Hematopoietic multipotent progenitor cell treated with erythropoietin and hydrocortisone succinate and interleukin-3 and kit ligand, for 4 days (in vitro differentiated cells): ENCODE measurements at regions not wholly inside any gene's neighbourhood (a gene's known extent, or its start where the extent isn't known, plus 50 kb on each side); places are given as distances from the start of the nearest gene placed in this dataset.

ENCODE experiments used
- DNase-seq: peaks from one replicate; pipeline ENCODE4 v3.0.0-alpha.2; 2015

- DNase-seq: no peak
Measured at GRCh38 chr2:160683206-160683605, 189.6 kb upstream of the RBMS1 start.

GRCh38 chr2:160687629-160688028 lies 194.0 kb upstream of the RBMS1 start:
- DNase-seq: no peak

GRCh38 chr2:160689441-160689840 lies 195.8 kb upstream of the RBMS1 start:
- DNase-seq: no peak

GRCh38 chr2:160694221-160694620 lies 200.6 kb upstream of the RBMS1 start:
- no peak for DNase-seq

GRCh38 chr2:160694631-160695030 lies 201.0 kb upstream of the RBMS1 start:
- no peak for DNase-seq

GRCh38 chr2:160695402-160696086 lies 201.9 kb upstream of the RBMS1 start:
- DNase-seq: no peak

- no peak for DNase-seq
Measured at GRCh38 chr2:160696087-160696452, 202.5 kb upstream of the RBMS1 start.

GRCh38 chr2:160697817-160698216 lies 204.2 kb upstream of the RBMS1 start:
- DNase-seq: no peak

- no peak for DNase-seq
Measured at GRCh38 chr2:160700021-160700814, 206.6 kb upstream of the RBMS1 start.

GRCh38 chr2:160701822-160702221 lies 208.2 kb upstream of the RBMS1 start:
- DNase-seq: no peak

GRCh38 chr2:160702754-160703153 lies 209.1 kb upstream of the RBMS1 start:
- no peak for DNase-seq

GRCh38 chr2:160703648-160704585 lies 210.3 kb upstream of the RBMS1 start:
- DNase-seq: peak; percentile 69

GRCh38 chr2:160715428-160715827 lies 221.8 kb upstream of the RBMS1 start:
- peak; percentile 18 for DNase-seq

- no peak for DNase-seq
Measured at GRCh38 chr2:160719116-160719515, 225.5 kb upstream of the RBMS1 start.

- DNase-seq: no peak
Measured at GRCh38 chr2:160720098-160720497, 226.5 kb upstream of the RBMS1 start.

- DNase-seq: no peak
Measured at GRCh38 chr2:160721089-160722040, 227.8 kb upstream of the RBMS1 start.

- no peak for DNase-seq
Measured at GRCh38 chr2:160726046-160726445, 232.4 kb upstream of the RBMS1 start.

- no peak for DNase-seq
Measured at GRCh38 chr2:160730296-160730995, 236.8 kb upstream of the RBMS1 start.

- no peak for DNase-seq
Measured at GRCh38 chr2:160731415-160731814, 237.8 kb upstream of the RBMS1 start.

GRCh38 chr2:160731856-160732255 lies 238.2 kb upstream of the RBMS1 start:
- no peak for DNase-seq

- DNase-seq: no peak
Measured at GRCh38 chr2:160735696-160736095, 242.1 kb upstream of the RBMS1 start.
